ENCODE measurements at regions not wholly inside any gene's neighbourhood (a gene's known extent, or its start where the extent isn't known, plus 50 kb on each side); places are given as distances from the start of the nearest gene placed in this dataset.
A peak's percentile ranks its signal among the peaks of the same experiment; 100 is the strongest.
"Not testable (repeated sequence)": the region's sequence is repeated elsewhere in the genome, so short reads cannot be mapped to it uniquely, and the experiment has no call there.

GRCh38 chr2:47295131-47295980 lies 73.8 kb upstream of the EPCAM start:
- no peak for DNase-seq

GRCh38 chr2:47293976-47294375 lies 75.1 kb upstream of the EPCAM start:
- DNase-seq, result no peak

- no peak for DNase-seq
Observed at GRCh38 chr2:47288864-47289263, 80.2 kb upstream of the EPCAM start.

DNA sequence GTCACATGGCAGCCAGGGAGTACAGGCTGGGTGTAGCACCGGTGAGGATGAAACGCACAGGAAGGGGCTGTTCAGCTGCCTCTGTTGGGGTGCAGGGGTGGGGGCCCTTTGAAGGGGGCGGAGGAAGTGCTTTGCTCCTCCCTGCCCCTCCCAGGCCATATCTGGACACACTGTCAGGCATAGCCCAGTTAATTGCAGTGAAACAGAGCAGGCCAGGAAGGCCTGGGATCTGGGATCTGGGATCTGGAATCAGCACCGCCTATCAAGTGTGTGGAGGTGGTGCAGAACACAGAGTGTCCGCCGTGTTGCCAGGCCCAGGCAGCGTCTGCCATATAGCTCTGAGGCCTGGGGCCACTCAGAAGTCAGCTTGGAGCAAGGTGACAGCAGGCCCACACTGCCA lies 85.5 kb upstream of the EPCAM start:
- DNase-seq, result no peak

DNA sequence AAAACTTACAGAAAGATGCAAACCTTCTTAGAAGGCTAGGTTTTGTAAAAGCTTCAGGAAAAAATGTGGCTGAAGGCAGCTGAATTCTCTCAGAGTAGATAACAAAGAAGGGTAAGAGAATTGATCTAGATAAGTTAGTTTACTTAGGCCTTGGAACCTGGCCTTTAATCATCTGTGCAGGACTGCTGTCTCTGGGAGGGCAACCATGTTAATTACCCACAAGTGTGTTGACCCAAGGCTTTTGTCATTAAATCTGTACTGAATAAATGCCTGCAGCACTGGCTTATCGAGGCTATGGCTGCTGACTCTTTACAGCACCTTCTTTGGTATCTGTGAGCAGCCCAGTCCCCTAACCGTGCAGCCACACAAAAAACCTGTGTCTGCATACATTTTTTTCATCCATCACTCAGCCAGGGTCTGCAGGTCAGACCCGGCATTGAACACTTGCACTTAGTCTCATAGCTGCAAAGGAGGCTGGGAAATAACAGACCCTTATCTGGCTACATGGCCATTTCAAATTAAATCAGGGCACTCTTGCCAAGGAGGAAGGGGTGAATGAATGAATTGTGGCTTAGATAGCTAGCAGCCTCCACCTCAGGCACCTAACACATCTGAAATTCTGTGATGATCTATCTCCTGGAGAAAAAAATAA lies 86.4 kb upstream of the EPCAM start:
- no peak for DNase-seq

DNA sequence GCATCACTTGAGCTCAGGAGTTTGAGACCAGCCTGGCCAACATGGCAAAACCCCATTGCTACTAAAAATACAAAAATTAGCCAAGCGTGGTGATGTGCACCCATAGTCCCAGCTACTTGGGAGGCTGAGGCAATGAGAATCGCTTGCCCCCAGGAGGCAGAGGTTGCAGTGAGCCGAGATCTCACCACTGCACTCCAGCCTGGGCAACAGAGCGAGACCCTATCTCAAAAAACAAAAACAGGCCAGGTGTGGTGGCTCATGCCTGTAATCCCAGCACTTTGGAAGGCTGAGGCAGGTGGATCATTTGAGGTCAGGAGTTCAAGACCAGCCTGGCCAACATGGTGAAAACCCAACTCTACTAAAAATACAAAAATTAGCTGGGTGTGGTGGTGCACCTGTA lies 89.6 kb upstream of the EPCAM start:
- not testable (repeated sequence) for DNase-seq

DNA sequence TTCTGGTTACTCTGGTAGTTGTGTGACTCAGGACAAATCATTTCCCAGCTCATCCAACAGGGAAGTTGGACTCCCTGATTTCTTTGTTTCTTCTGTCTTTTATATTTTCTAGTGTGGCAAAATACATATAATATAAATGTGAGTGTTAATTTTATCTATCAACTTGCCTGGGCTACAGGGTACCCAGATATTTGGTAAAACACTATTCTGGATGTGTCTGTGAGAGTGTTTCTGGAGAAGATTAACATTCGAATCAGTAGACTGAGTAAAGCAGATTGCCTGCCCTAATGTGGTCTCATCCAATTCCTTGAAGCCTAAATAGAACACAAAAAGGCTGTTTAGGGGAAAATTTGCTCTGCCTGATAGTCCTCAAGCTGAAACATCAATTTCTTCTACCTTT lies 91.1 kb upstream of the EPCAM start:
- DNase-seq, result no peak

DNA sequence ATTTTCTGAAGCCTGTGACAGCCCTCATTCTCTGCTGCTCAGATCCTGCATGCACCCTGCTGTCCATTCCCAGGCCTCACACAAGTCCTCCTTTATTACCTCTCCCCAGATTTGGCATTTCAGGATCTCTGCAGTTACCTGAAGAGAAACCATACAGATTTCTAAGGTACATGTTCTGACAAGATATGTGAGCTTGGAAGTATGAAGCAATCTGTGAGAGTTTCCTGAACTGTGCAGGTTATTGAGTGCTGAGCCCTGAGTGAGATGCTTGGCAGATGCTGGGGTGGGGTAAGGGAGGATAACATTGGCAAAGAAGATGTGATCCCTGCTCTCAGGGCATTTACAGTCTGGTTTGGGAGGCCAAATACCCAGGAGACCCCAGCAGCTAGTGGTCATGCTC lies 91.9 kb upstream of the EPCAM start:
- DNase-seq, result no peak

DNA sequence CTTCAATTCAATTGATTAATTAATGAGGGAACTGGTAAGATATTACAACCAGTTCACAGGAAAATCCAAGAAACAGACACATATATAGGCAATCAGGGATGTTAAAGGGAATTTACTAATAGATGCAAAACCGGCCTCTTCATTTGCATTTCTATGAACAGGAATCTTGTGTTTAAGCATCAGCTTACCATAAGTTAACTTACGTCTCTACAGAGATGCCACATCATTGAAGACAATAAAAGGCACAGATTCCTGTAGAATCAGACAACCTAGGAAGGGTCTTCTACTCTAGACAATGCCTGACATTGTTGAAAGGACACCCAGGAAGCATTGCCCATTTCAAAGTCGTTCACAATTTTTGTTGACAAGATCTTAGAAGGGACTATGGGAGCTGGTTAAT lies 93.0 kb upstream of the EPCAM start:
- DNase-seq, result no peak

DNA sequence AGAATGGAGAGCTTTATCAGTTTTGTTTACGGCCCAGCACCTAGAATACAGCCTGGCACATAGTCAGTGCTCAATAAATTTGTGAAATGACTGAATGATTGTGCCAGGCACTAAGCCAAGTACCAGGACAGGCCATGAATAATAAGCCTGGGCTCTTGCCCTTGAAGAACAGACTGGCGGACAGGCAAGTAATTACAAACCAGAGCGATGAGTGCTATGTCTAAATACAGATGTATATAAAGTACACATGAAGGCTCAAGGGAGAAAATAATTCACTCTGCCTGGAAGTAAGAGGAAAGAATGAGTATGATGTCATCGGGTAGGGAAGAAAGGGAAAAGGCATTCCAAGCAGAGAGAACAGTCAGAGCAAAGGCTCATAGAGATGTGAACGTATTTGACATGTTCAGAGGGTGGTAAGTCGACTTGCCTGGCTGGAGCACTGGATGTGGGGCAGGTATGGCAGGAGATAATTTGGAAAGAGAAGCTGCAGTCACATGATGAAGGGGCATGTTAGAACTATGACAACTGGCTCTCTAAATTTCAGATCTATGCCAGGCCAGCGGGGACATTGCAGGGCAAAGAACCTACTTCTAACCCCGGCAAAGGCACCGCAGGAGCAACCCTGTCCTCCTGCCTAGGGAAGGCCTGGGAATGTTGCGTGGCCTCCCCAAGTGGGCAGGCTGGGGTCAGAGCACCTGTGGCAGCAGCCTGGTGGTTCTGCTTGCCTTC lies 94.9 kb upstream of the EPCAM start:
- DNase-seq, result no peak

GRCh38 chr2:47272905-47273758 lies 96.0 kb upstream of the EPCAM start:
- no peak for DNase-seq

DNA sequence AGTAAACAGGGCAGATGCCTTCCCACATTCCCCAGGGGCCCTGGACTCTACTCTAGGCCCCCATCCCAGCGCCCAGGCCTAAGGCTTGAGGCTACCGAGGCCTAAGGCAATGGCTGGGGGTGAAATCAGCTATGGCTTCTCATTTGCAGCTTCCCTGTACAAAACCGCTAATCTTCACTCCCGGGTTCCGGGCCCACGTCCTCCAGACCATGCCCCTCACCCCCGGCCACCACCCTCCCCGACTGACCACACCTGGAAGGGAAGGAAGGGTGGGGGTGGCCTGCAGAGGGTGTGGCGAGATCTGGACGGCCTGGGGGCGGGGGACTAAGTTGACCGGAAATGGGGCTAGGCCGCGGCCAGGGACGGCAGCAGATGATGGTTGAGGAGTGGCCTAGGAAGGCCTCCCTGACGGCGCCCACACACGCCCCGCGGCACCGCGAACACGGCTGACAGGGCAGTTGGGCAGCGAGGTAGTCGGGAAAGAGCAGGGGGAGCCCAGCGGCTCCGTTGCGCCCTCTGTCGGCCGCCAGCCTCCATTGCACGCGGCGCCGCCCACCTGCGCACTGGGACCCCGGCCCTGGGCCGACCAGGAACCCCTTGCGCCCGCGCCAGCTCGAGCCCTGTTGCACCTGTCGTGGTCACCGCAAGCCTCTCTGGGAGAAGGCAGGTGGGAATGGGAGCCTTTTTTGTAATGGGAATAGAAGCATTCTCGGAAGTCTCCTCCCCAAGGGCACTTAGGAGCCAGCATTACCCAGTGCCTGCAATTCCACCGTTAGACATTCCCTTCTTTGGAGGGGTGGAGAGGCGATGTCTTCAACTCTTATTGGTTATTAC lies 95.9 kb upstream of the CALM2 start:
- DNase-seq, result no peak

- peak; percentile 32 for DNase-seq
Observed at GRCh38 chr2:47271054-47272000, 95.0 kb upstream of the CALM2 start.

DNA sequence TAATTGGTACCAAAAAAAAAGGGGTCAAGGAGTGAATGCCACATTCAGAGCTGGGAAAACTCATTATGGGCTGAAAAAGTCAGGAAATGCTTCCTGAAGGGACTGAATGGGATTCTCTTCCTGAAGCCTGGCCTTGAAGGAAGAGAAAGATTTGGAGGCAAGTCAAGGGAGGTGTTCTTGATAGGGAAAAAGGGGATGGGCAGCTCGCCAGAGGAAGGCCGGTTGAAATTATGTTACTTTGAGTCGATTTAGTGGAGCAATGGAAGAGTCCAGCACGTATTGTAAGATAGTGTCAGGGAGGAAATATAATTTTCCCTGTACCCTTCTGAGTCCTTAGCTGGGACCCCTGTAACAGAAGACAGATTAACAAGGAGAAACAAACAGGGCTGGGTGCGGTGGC lies 94.1 kb upstream of the CALM2 start:
- DNase-seq, result no peak

- DNase-seq, result no peak
Observed at GRCh38 chr2:47269316-47270232, 93.3 kb upstream of the CALM2 start.

- no peak for DNase-seq
Observed at GRCh38 chr2:47267711-47268086, 91.4 kb upstream of the CALM2 start.

DNA sequence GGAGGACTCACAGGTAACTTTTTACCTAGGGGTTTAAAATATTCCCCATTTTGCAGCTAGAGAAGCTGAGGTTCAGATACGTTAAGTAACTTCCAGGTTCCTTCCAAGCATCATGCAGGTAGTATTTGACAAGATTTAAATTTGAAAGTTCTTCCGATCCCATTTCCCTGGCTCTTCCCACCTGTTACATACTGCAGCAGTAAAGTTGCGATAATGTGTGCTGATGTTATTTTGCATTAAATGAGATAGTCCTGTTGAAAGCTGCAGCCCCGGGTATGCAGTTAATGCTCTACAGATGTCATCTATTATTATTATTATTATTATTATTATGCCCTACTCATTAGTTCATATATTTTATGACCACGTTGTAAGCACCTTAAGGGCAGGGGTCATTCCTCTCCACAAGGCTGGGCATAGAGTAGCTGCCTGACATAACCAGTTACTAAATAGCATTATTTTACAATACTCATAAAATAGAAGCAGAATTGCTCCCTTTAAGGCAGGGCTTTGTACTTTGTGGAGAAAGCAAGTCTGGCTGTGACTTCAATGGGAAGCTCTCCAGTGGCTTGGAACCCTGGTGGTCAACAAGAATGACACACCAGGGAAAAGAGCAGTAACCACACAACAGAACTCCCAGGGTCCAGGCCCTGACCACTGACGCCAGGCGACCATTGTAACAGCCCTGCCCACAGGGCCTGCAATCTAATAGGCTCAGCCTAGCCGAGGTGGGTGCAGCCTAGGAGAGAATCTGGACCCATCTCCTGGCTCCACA lies 90.8 kb upstream of the CALM2 start:
- no peak for DNase-seq

GRCh38 chr2:47265751-47266231 lies 89.5 kb upstream of the CALM2 start:
- peak; percentile 26 for DNase-seq

DNA sequence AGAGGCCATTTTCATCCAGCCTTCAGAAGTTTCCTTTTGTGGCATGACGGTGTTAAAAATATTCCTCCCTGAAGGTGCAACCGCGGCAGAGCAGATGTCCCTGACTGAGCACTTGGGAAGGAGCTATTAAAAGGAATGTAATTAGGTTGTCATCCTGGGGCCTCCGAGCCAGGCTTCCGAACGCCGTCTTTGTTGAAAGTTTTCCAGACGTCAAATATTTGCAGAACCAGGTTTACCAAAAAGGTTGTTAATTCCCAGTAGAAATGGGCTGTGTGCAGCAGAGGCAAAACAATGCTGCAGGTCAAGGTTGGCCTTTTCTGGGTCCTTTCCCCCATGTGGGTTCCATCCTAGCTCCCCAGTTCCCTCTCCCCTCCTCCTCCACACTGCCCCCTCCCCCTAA lies 88.8 kb upstream of the CALM2 start:
- no peak for DNase-seq

Measured in NCI-H2171 treated with DMSO at 0.1 percent for 48 hours (cell line).